Sciatic nerve (tissue), 2 donors: ENCODE measurements at regions not wholly inside any gene's neighbourhood (a gene's known extent, or its start where the extent isn't known, plus 50 kb on each side); places are given as distances from the start of the nearest gene placed in this dataset.
"Not testable (repeated sequence)": the region's sequence is repeated elsewhere in the genome, so short reads cannot be mapped to it uniquely, and the experiment has no call there.

ENCODE experiments used
- ATAC-seq: fragments of 200-7000 bp; cut with Tn5 transposase; one replicate; pipeline ENCODE4 v1.9.1; 2020; ENCODE audit warnings: mild to moderate bottlenecking, moderate library complexity
- DNase-seq: peaks from one replicate; pipeline ENCODE4 v3.0.0-alpha.2; 2020; ENCODE audit warnings: low spot score
- intact Hi-C: fragments of 100-400 bp; cut with DNase I; formaldehyde crosslinking; loops from one replicate; pipeline ENCODE4 v1.14.2; 2022
- donor health status: DM: no; HTN: no; CAD: no.
- donor health status: DM: no; HTN: no; CAD: no.

GRCh38 chr6:164942271-164942670 lies 367.1 kb downstream of the C6orf118 start:
- intact Hi-C loops = no loop called here
- DNase-seq = no peak
- ATAC-seq = no peak

GRCh38 chr6:164933238-164933794 lies 376.1 kb downstream of the C6orf118 start:
- ATAC-seq, intact Hi-C loops, DNase-seq: not testable (repeated sequence)

GRCh38 chr6:164929408-164929977 lies 379.9 kb downstream of the C6orf118 start:
- DNase-seq (no peak), ATAC-seq (no peak)
- intact Hi-C loops = no loop called here

GRCh38 chr6:164928728-164929407 lies 380.5 kb downstream of the C6orf118 start:
- ATAC-seq (no peak), DNase-seq (no peak)
- intact Hi-C loops = no loop called here

- intact Hi-C loops = no loop called here
- no peak for DNase-seq
- peak; percentile 39 for ATAC-seq
Observed at GRCh38 chr6:164928057-164928727, 381.2 kb downstream of the C6orf118 start.

GRCh38 chr6:164927288-164928056 lies 381.9 kb downstream of the C6orf118 start:
- peak; percentile 87 for DNase-seq
- intact Hi-C loops = no loop called here

GRCh38 chr6:164926686-164927085 lies 382.7 kb downstream of the C6orf118 start:
- DNase-seq (no peak), ATAC-seq (no peak)
- intact Hi-C loops = no loop called here

More at GRCh38 chr6:164927288-164928056, 381.9 kb downstream of the C6orf118 start:
- ATAC-seq = peak; percentile 97

- intact Hi-C loops = no loop called here
- no peak for DNase-seq
- no peak for ATAC-seq
Observed at GRCh38 chr6:164925681-164926530, 383.5 kb downstream of the C6orf118 start.

GRCh38 chr6:164924674-164925073 lies 384.7 kb downstream of the C6orf118 start:
- DNase-seq (no peak), ATAC-seq (no peak)
- intact Hi-C loops = no loop called here

- intact Hi-C loops = no loop called here
- ATAC-seq (no peak), DNase-seq (no peak)
Observed at GRCh38 chr6:164917211-164917610, 392.2 kb downstream of the C6orf118 start.

GRCh38 chr6:164916087-164916486 lies 393.3 kb downstream of the C6orf118 start:
- ATAC-seq (no peak), DNase-seq (no peak)
- intact Hi-C loops = no loop called here

GRCh38 chr6:164911873-164912580 lies 397.4 kb downstream of the C6orf118 start:
- DNase-seq (no peak), ATAC-seq (no peak)
- intact Hi-C loops = no loop called here

GRCh38 chr6:164911151-164911550 lies 398.3 kb downstream of the C6orf118 start:
- ATAC-seq (no peak), DNase-seq (no peak)
- intact Hi-C loops = no loop called here

- ATAC-seq (no peak), DNase-seq (no peak)
- intact Hi-C loops = no loop called here
Observed at GRCh38 chr6:164906766-164907165, 402.6 kb downstream of the C6orf118 start.

GRCh38 chr6:164905311-164905710 lies 404.1 kb downstream of the C6orf118 start:
- intact Hi-C loops = no loop called here
- ATAC-seq (no peak), DNase-seq (no peak)

GRCh38 chr6:164898412-164898811 lies 411.0 kb downstream of the C6orf118 start:
- no peak for DNase-seq
- ATAC-seq = no peak
- intact Hi-C loops = no loop called here

- ATAC-seq (no peak), DNase-seq (no peak)
- intact Hi-C loops = no loop called here
Observed at GRCh38 chr6:164897523-164898235, 411.7 kb downstream of the C6orf118 start.
